ENCODE measurements at regions not wholly inside any gene's neighbourhood (a gene's known extent, or its start where the extent isn't known, plus 50 kb on each side); places are given as distances from the start of the nearest gene placed in this dataset.

DNA sequence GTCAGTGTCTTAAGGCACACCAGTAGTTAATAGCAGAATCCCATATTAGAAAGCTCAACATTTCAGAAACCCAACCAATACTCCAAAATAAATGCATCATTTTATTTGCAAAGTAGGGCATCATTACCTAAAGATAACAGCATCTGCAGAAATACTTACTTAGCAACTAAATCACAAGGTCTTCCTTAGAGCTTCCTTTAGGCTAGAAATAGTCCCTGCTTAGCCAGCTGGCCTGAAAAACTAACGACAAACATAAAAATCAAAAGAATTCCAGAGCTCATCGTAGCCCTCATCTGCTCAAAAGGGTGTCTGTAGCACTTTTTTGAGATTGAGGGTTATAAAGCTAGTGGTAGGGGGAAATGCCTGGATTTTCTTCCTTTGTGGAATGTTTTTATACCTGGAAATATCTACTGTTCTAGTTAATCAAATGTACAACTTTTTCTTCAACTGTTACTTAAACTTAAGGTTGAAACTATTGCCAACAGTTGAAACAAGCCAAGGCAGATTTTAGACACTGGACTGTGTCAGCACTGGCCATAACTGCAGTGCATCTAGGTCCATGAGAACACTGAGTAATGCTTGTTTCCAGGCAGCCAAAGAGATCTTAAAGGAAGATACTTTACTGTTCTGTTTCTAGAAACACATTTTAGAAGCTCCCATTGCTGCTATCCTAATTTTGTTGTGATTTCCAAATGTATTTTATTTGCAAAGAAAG lies 129.4 kb upstream of the RASA1 start:
- TF ChIP-seq CTCF (IDR thresholded peaks at IDR 0.05) (no peak), POLR2A (IDR thresholded peaks at IDR 0.05) (no peak)

Data from thyroid gland (tissue), 4 donors.